ENCODE measurements at regions not wholly inside any gene's neighbourhood (a gene's known extent, or its start where the extent isn't known, plus 50 kb on each side); places are given as distances from the start of the nearest gene placed in this dataset.

GRCh38 chr2:82793711-82794435 lies 1665.2 kb downstream of the SUCLG1 start:
- no peak for DNase-seq (ENCODE audit: low read depth)
- no peak overlapping the region for H3K4me3 ChIP-seq (ENCODE audit: control insufficient read depth, low read depth, low read length)
- TF ChIP-seq CTCF (IDR thresholded peaks at IDR 0.05; ENCODE audit: control insufficient read depth, insufficient read depth, low read depth, low read length, missing control alignments), result no peak

GRCh38 chr2:82792316-82792715 lies 1666.8 kb downstream of the SUCLG1 start:
- no peak overlapping the region for H3K4me3 ChIP-seq (ENCODE audit: control insufficient read depth, low read depth, low read length)
- no peak for TF ChIP-seq CTCF (IDR thresholded peaks at IDR 0.05; ENCODE audit: control insufficient read depth, insufficient read depth, low read depth, low read length, missing control alignments)

GRCh38 chr2:82790206-82791021 lies 1668.7 kb downstream of the SUCLG1 start:
- no peak for TF ChIP-seq CTCF (IDR thresholded peaks at IDR 0.05; ENCODE audit: control insufficient read depth, insufficient read depth, low read depth, low read length, missing control alignments)
- H3K4me3 ChIP-seq (ENCODE audit: control insufficient read depth, low read depth, low read length), result no peak overlapping the region
- DNase-seq (ENCODE audit: low read depth), result peak; percentile 11

More at GRCh38 chr2:82792316-82792715, 1666.8 kb downstream of the SUCLG1 start:
- DNase-seq (ENCODE audit: low read depth), result no peak

GRCh38 chr2:82789851-82790205 lies 1669.3 kb downstream of the SUCLG1 start:
- no peak overlapping the region for H3K4me3 ChIP-seq (ENCODE audit: control insufficient read depth, low read depth, low read length)
- DNase-seq (ENCODE audit: low read depth), result no peak
- no peak for TF ChIP-seq CTCF (IDR thresholded peaks at IDR 0.05; ENCODE audit: control insufficient read depth, insufficient read depth, low read depth, low read length, missing control alignments)

DNA sequence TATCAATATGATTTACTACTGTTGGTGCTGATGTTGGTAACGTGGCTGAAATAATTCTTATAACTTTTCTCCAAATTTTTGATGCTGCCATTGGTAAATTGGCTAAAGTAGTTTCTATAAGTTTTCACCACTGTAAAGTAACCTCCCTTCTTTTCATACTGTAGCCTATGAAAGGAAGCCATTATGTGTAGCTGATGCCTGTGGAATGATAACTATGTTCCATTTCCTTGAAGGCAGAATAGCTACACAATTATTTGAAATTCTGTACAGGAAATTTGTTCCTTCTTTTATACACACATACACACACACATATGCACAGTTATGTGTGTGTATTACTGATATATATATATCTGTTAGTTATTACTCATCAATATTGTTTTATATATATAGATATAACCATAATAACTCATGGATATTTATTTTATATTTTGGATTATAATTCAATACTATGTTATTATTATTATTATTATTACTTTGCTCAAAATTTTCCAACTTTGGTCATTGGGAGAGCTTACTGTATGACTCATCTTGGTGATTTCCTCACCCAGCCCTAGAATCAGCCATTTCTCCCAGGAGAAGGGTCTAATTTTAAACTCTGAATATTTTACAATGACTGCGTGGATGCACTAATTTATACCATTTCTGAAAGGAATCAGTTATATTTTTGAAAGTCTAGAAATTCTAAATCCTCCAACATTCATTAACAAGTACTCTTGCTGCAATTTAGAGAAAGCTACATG lies 1677.7 kb downstream of the SUCLG1 start:
- TF ChIP-seq CTCF (IDR thresholded peaks at IDR 0.05; ENCODE audit: control insufficient read depth, insufficient read depth, low read depth, low read length, missing control alignments), result no peak
- no peak overlapping the region for H3K4me3 ChIP-seq (ENCODE audit: control insufficient read depth, low read depth, low read length)
- DNase-seq (ENCODE audit: low read depth), result no peak

DNA sequence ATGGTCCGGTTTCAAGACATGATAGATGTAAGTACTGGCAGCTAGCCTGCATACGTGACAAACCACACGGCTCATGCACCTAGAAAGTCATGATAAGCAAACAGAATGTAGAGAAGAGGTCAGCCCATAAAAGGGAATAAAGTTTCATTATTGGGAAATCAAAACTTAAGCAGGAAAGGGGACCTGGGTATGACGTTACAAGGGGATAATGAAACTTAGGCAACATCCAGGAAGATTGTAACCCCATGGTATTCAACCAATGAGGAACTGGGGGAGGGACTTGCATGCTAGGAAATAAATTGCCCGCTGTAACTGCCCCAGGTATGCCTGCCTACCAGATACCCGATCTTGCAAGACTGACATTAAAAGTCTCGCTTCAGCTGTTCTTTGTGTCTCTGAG lies 1679.0 kb downstream of the SUCLG1 start:
- no peak overlapping the region for H3K4me3 ChIP-seq (ENCODE audit: control insufficient read depth, low read depth, low read length)
- TF ChIP-seq CTCF (IDR thresholded peaks at IDR 0.05; ENCODE audit: control insufficient read depth, insufficient read depth, low read depth, low read length, missing control alignments), result no peak
- no peak for DNase-seq (ENCODE audit: low read depth)
